HEK293 (cell line): ENCODE measurements at regions not wholly inside any gene's neighbourhood (a gene's known extent, or its start where the extent isn't known, plus 50 kb on each side); places are given as distances from the start of the nearest gene placed in this dataset.

Experiments used
- TF ChIP-seq, protein P1 (sequence below): fragments of 450-650 bp; formaldehyde crosslinking; conservative IDR thresholded peaks from 2 replicates; pipeline ENCODE4 v1.5.1; 2016; ENCODE audit warnings: low read depth, missing biosample characterization, missing genetic modification characterization
- TF ChIP-seq, protein P2 (sequence below): fragments of 450-650 bp; formaldehyde crosslinking; IDR thresholded peaks from 2 replicates; pipeline ENCODE4 v1.5.1; 2016; ENCODE audit warnings: missing biosample characterization, missing genetic modification characterization

DNA sequence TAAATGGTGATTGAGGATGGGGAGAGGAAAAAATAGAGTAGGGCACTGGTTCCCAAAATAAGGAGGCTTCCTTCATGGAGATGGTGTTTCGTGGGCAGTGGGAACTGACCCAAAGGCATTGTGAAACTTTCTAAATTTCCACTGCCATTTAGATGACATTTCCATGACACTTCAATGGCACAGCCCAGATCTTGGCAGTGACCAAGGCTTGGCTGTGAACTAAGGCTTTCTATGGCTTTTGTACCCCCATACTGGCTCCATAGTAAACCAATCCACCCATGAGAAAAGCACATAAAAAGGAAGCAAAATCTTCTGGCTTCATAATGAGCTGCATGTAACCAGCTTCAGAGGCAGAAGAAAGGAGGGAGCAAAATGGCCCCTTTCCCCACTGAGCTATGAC, 321.0 kb upstream of the TLE4 start:
- TF ChIP-seq, protein P1, sequence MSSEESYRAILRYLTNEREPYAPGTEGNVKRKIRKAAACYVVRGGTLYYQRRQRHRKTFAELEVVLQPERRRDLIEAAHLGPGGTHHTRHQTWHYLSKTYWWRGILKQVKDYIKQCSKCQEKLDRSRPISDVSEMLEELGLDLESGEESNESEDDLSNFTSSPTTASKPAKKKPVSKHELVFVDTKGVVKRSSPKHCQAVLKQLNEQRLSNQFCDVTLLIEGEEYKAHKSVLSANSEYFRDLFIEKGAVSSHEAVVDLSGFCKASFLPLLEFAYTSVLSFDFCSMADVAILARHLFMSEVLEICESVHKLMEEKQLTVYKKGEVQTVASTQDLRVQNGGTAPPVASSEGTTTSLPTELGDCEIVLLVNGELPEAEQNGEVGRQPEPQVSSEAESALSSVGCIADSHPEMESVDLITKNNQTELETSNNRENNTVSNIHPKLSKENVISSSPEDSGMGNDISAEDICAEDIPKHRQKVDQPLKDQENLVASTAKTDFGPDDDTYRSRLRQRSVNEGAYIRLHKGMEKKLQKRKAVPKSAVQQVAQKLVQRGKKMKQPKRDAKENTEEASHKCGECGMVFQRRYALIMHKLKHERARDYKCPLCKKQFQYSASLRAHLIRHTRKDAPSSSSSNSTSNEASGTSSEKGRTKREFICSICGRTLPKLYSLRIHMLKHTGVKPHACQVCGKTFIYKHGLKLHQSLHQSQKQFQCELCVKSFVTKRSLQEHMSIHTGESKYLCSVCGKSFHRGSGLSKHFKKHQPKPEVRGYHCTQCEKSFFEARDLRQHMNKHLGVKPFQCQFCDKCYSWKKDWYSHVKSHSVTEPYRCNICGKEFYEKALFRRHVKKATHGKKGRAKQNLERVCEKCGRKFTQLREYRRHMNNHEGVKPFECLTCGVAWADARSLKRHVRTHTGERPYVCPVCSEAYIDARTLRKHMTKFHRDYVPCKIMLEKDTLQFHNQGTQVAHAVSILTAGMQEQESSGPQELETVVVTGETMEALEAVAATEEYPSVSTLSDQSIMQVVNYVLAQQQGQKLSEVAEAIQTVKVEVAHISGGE (tag by site-specific recombination) = no peak
- TF ChIP-seq, protein P2, sequence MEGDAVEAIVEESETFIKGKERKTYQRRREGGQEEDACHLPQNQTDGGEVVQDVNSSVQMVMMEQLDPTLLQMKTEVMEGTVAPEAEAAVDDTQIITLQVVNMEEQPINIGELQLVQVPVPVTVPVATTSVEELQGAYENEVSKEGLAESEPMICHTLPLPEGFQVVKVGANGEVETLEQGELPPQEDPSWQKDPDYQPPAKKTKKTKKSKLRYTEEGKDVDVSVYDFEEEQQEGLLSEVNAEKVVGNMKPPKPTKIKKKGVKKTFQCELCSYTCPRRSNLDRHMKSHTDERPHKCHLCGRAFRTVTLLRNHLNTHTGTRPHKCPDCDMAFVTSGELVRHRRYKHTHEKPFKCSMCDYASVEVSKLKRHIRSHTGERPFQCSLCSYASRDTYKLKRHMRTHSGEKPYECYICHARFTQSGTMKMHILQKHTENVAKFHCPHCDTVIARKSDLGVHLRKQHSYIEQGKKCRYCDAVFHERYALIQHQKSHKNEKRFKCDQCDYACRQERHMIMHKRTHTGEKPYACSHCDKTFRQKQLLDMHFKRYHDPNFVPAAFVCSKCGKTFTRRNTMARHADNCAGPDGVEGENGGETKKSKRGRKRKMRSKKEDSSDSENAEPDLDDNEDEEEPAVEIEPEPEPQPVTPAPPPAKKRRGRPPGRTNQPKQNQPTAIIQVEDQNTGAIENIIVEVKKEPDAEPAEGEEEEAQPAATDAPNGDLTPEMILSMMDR (tag by site-specific recombination) = no peak
